SK-N-MC (cell line): ENCODE measurements at regions not wholly inside any gene's neighbourhood (a gene's known extent, or its start where the extent isn't known, plus 50 kb on each side); places are given as distances from the start of the nearest gene placed in this dataset.

Experiments
- DNase-seq: peaks from one replicate; pipeline ENCODE4 v3.0.0-alpha.2; 2011; ENCODE audit warnings: low read depth, low spot score
- H3K27ac ChIP-seq: fragments of 200-600 bp; sonication (generic); 2 replicates; pipeline ENCODE4 v1.5.1; 2016; ENCODE audit warnings: mixed run types
- H3K36me3 ChIP-seq: fragments of 200-600 bp; sonication (generic); 2 replicates; pipeline ENCODE4 v1.6.1; 2017; ENCODE audit warnings: antibody characterized with exemption, low read length, mixed read lengths; ENCODE audit not compliant: insufficient read depth
- H3K4me3 ChIP-seq: fragments of 200-600 bp; sonication (generic); 2 replicates; pipeline ENCODE4 v1.5.1; 2016
- H3K9ac ChIP-seq: fragments of 200-600 bp; sonication (generic); 2 replicates; pipeline ENCODE4 v1.8.0; 2017; ENCODE audit warnings: mixed run types, mixed read lengths; ENCODE audit not compliant: insufficient read length
- H3K9me3 ChIP-seq: fragments of 200-600 bp; sonication (generic); 2 replicates; pipeline ENCODE4 v1.6.1; 2017; ENCODE audit warnings: low read depth, mild to moderate bottlenecking, antibody characterized with exemption, low read length, moderate library complexity, mixed read lengths
- EZH2 ChIP-seq: fragments of 200-600 bp; sonication (generic); IDR thresholded peaks from one replicate; pipeline ENCODE4 v1.6.1; 2017; ENCODE audit warnings: antibody characterized with exemption
- FOXP2 ChIP-seq: optimal IDR thresholded peaks from 2 replicates; pipeline ENCODE3; 2011; ENCODE audit warnings: mild to moderate bottlenecking, moderate library complexity; ENCODE audit not compliant: insufficient read depth; ENCODE audit errors: extremely low read length, control extremely low read depth
- POLR2AphosphoS5 ChIP-seq: IDR thresholded peaks from 2 replicates; pipeline ENCODE4 v1.6.1; 2012; ENCODE audit warnings: mild to moderate bottlenecking, low read depth, low read length, borderline replicate concordance

- no peaks in the 10 kb centered on the region for H3K9me3 ChIP-seq
- DNase-seq = no peak
- H3K4me3 ChIP-seq = no peak overlapping the region
- H3K36me3 ChIP-seq = no peaks in the 10 kb centered on the region
- no peak overlapping the region for H3K9ac ChIP-seq
- no peak overlapping the region for H3K27ac ChIP-seq
- no peak for TF ChIP-seq FOXP2
- TF ChIP-seq POLR2AphosphoS5 = no peak
- no peak for TF ChIP-seq EZH2
These were observed 369.9 kb downstream of the GALR1 start for GRCh38 chr18:77619525-77619924.

GRCh38 chr18:77622009-77622692 is 372.5 kb downstream of the GALR1 start:
- no peak for TF ChIP-seq EZH2
- TF ChIP-seq POLR2AphosphoS5 = no peak
- TF ChIP-seq FOXP2 = no peak
- no peaks in the 10 kb centered on the region for H3K36me3 ChIP-seq
- no peak overlapping the region for H3K9ac ChIP-seq
- no peak for DNase-seq
- no peaks in the 10 kb centered on the region for H3K9me3 ChIP-seq
- no peak overlapping the region for H3K27ac ChIP-seq
- no peak overlapping the region for H3K4me3 ChIP-seq

GRCh38 chr18:77632758-77633157 is 383.1 kb downstream of the GALR1 start:
- H3K27ac ChIP-seq = no peak overlapping the region
- H3K36me3 ChIP-seq = no peaks in the 10 kb centered on the region
- DNase-seq = no peak
- no peak overlapping the region for H3K9ac ChIP-seq
- TF ChIP-seq EZH2 = no peak
- TF ChIP-seq POLR2AphosphoS5 = no peak
- no peak for TF ChIP-seq FOXP2
- no peaks in the 10 kb centered on the region for H3K9me3 ChIP-seq
- H3K4me3 ChIP-seq = no peak overlapping the region

- Histone ChIP-seq H3K36me3 (no peaks in the 10 kb centered on the region), H3K27ac (no peak overlapping the region), H3K9ac (no peak overlapping the region), H3K4me3 (no peak overlapping the region), H3K9me3 (no peaks in the 10 kb centered on the region)
- no peak for TF ChIP-seq EZH2
- DNase-seq = no peak
These were observed 384.8 kb downstream of the GALR1 start for GRCh38 chr18:77634494-77634893.

- H3K36me3 ChIP-seq = no peaks in the 10 kb centered on the region
- H3K9ac ChIP-seq = no peak overlapping the region
- no peaks in the 10 kb centered on the region for H3K9me3 ChIP-seq
- H3K4me3 ChIP-seq = no peak overlapping the region
- no peak for TF ChIP-seq EZH2
- TF ChIP-seq FOXP2 = no peak
- no peak for TF ChIP-seq POLR2AphosphoS5
- no peak overlapping the region for H3K27ac ChIP-seq
- DNase-seq = no peak
These were observed 385.8 kb downstream of the GALR1 start for GRCh38 chr18:77635451-77635850.

GRCh38 chr18:77635858-77636257 is 386.2 kb downstream of the GALR1 start:
- no peaks in the 10 kb centered on the region for H3K36me3 ChIP-seq
- no peak overlapping the region for H3K9ac ChIP-seq
- no peak overlapping the region for H3K27ac ChIP-seq
- DNase-seq = no peak
- H3K4me3 ChIP-seq = no peak overlapping the region
- TF ChIP-seq POLR2AphosphoS5 (no peak), FOXP2 (no peak), EZH2 (no peak)
- H3K9me3 ChIP-seq = no peaks in the 10 kb centered on the region

- H3K36me3 ChIP-seq = no peaks in the 10 kb centered on the region
These were observed 395.7 kb downstream of the GALR1 start for GRCh38 chr18:77645170-77645872.

GRCh38 chr18:77647472-77647871 is 397.8 kb downstream of the GALR1 start:
- DNase-seq = no peak
- Histone ChIP-seq H3K9ac (no peak overlapping the region), H3K9me3 (no peaks in the 10 kb centered on the region), H3K27ac (no peak overlapping the region), H3K36me3 (no peaks in the 10 kb centered on the region), H3K4me3 (no peak overlapping the region)
- TF ChIP-seq FOXP2 (no peak), EZH2 (no peak), POLR2AphosphoS5 (no peak)

More at GRCh38 chr18:77645170-77645872, 395.7 kb downstream of the GALR1 start:
- Histone ChIP-seq H3K27ac (no peak overlapping the region), H3K9me3 (no peaks in the 10 kb centered on the region), H3K9ac (no peak overlapping the region), H3K4me3 (no peak overlapping the region)
- no peak for TF ChIP-seq EZH2
- no peak for TF ChIP-seq POLR2AphosphoS5
- TF ChIP-seq FOXP2 = no peak
- no peak for DNase-seq
